ENCODE measurements at regions not wholly inside any gene's neighbourhood (a gene's known extent, or its start where the extent isn't known, plus 50 kb on each side); places are given as distances from the start of the nearest gene placed in this dataset.

- TF ChIP-seq POLR2A (IDR thresholded peaks at IDR 0.05) (no peak), CTCF (IDR thresholded peaks at IDR 0.05 in 8 of 11, conservative IDR thresholded peaks at IDR 0.05 in 3 of 11) (no peak)
These were observed 104.5 kb downstream of the IL20RB start for GRCh38 chr3:137062250-137062649.
